Esophagus squamous epithelium (tissue), 4 donors: ENCODE measurements at regions not wholly inside any gene's neighbourhood (a gene's known extent, or its start where the extent isn't known, plus 50 kb on each side); places are given as distances from the start of the nearest gene placed in this dataset.

Experiments
- CTCF ChIP-seq, 6 experiments: fragments of 450-650 bp in 4 of 6; fragments of 200-600 bp in 2 of 6; sonication (generic) in 2 of 6; IDR thresholded peaks; one replicate each; pipeline ENCODE4 v1.5.1; 2016 to 2019; ENCODE audit warnings: antibody characterized with exemption in 6 of 6, mild to moderate bottlenecking in 4 of 6, moderate library complexity in 4 of 6
- POLR2A ChIP-seq, 4 donors: fragments of 450-650 bp; IDR thresholded peaks; one replicate each; pipeline ENCODE4 v1.6.1; 2017; ENCODE audit warnings: antibody characterized with exemption in 4 of 4, mild to moderate bottlenecking in 4 of 4, moderate library complexity in 3 of 4

- TF ChIP-seq CTCF (IDR thresholded peaks at IDR 0.05): no peak
- no peak for TF ChIP-seq POLR2A (IDR thresholded peaks at IDR 0.05)
Observed at GRCh38 chr2:211228559-211228958, 672.2 kb downstream of the CPS1 start.
